ENCODE measurements at regions not wholly inside any gene's neighbourhood (a gene's known extent, or its start where the extent isn't known, plus 50 kb on each side); places are given as distances from the start of the nearest gene placed in this dataset.

DNA sequence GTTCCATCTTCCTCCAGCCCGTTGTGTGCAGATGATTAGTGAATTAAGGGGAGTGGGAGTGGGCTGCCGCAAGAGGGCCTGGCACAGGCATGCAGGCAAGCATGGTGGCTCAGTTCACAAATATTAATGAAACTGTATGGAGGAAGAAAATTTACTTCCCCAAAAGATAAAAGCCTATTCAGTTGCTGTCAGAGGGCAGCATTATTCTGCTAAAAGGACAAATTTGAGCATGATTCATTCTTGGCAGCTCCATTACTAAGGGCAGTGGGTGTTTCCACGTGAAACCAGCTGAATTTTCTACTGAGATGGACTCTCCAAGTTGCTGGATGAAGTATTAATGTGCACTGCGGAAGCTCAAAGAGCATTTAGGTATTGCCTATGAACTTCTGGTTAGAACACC, 90.9 kb upstream of the WDR11 start:
- no peaks in the 10 kb centered on the region for H4K20me1 ChIP-seq (ENCODE audit: insufficient read depth, low read length)
- no CpG with 5 or more reads among the region's 4 CpGs for WGBS (ENCODE audit: insufficient coverage)
- H3K9me3 Mint-ChIP-seq, result peaks cover 0 to 4% (median 0%) of the 10 kb centered on the region in 7 donors
- TF ChIP-seq, protein P1, sequence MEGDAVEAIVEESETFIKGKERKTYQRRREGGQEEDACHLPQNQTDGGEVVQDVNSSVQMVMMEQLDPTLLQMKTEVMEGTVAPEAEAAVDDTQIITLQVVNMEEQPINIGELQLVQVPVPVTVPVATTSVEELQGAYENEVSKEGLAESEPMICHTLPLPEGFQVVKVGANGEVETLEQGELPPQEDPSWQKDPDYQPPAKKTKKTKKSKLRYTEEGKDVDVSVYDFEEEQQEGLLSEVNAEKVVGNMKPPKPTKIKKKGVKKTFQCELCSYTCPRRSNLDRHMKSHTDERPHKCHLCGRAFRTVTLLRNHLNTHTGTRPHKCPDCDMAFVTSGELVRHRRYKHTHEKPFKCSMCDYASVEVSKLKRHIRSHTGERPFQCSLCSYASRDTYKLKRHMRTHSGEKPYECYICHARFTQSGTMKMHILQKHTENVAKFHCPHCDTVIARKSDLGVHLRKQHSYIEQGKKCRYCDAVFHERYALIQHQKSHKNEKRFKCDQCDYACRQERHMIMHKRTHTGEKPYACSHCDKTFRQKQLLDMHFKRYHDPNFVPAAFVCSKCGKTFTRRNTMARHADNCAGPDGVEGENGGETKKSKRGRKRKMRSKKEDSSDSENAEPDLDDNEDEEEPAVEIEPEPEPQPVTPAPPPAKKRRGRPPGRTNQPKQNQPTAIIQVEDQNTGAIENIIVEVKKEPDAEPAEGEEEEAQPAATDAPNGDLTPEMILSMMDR (IDR thresholded peaks at IDR 0.05), result no peak
- no peak overlapping the region for H3K4me3 ChIP-seq (replicated peaks in 1 of 3; ENCODE audit: low read depth in 2 of 3, low read length in 3 of 3)
- no peaks in the 10 kb centered on the region for H3K36me3 ChIP-seq (replicated peaks in 1 of 2; ENCODE audit: control insufficient read depth in 1 of 2, insufficient read depth in 2 of 2, low read length in 2 of 2)
- H3K79me2 ChIP-seq (ENCODE audit: insufficient read depth, low read length), result no peaks in the 10 kb centered on the region
- H3K4me3 Mint-ChIP-seq, result no peak overlapping the region
- no peaks in the 10 kb centered on the region for H3K27me3 ChIP-seq (ENCODE audit: control insufficient read depth in 2 of 2, insufficient read depth in 2 of 2, low read length in 2 of 2)
- no peak overlapping the region for H3K9ac ChIP-seq (ENCODE audit: insufficient read depth, low read length, poor library complexity, severe bottlenecking)
- peaks cover 14 to 16% of the 10 kb centered on the region in 2 donors for H3K4me1 ChIP-seq (ENCODE audit: control insufficient read depth in 1 of 2, insufficient read depth in 2 of 2, low read length in 2 of 2)
- intact Hi-C loops (cut with micrococcal nuclease), result no loop called here
- no peak overlapping the region for H3K4me2 ChIP-seq (replicated peaks; ENCODE audit: extremely low read depth, low read length, poor library complexity, severe bottlenecking)
- H3K27ac Mint-ChIP-seq, result peak overlapping the region; percentile 48 to 90 (median 77)
- peak overlapping the region; percentile 33 for H2AFZ ChIP-seq (ENCODE audit: insufficient read depth, low read depth, low read length, poor library complexity, severe bottlenecking)
- peaks cover 0 to 3% (median 2%) of the 10 kb centered on the region in 3 donors for H3K27me3 Mint-ChIP-seq (ENCODE audit: low read depth in 3 of 3)
- H3K4me1 Mint-ChIP-seq, result peaks cover 33% of the 10 kb centered on the region
- peak overlapping the region; percentile 38 to 74 for H3K27ac ChIP-seq (ENCODE audit: low read depth in 1 of 2, low read length in 2 of 2)
- H3K9me3 ChIP-seq (replicated peaks in 1 of 2; ENCODE audit: control insufficient read depth in 1 of 2, insufficient read depth in 1 of 2, low read length in 2 of 2), result no peaks in the 10 kb centered on the region
- DNase-seq, result peak; percentile 50 to 63 (median 52)
- peaks cover 0 to 4% of the 10 kb centered on the region in 2 donors for H3K36me3 Mint-ChIP-seq

DNA sequence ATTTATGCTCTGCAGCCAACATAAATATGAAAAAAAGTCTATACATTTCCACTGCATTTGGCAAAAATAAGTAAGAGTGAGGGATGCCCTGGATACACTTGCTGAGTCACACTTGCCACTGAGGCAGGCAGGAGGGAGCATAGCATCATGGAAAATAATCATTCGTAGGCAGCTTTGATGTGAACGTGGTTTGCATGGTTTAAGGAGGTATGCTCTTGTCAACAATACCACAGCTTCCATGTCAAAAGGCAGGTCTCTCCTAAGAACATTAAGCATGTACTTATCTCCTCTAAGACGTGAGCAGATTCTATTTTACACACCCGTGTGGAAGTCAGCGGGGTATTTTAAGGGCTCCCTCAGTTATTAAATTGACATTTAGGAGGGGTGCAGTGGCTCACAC, 89.2 kb upstream of the WDR11 start:
- H3K9me3 ChIP-seq (replicated peaks in 1 of 2; ENCODE audit: control insufficient read depth in 1 of 2, insufficient read depth in 1 of 2, low read length in 2 of 2), result no peaks in the 10 kb centered on the region
- TF ChIP-seq, protein P1 (IDR thresholded peaks at IDR 0.05), result no peak
- peaks cover 0 to 2% (median 1%) of the 10 kb centered on the region in 3 donors for H3K27me3 Mint-ChIP-seq (ENCODE audit: low read depth in 3 of 3)

More for the DNA sequence above, 89.2 kb upstream of the WDR11 start:
- Histone ChIP-seq H3K9ac (ENCODE audit: insufficient read depth, low read length, poor library complexity, severe bottlenecking) (no peak overlapping the region), H3K4me3 (replicated peaks in 1 of 3; ENCODE audit: low read depth in 2 of 3, low read length in 3 of 3) (no peak overlapping the region), H3K36me3 (replicated peaks in 1 of 2; ENCODE audit: control insufficient read depth in 1 of 2, insufficient read depth in 2 of 2, low read length in 2 of 2) (no peaks in the 10 kb centered on the region), H3K27ac (ENCODE audit: low read depth in 1 of 2, low read length in 2 of 2) (no peak overlapping the region), H3K27me3 (ENCODE audit: control insufficient read depth in 2 of 2, insufficient read depth in 2 of 2, low read length in 2 of 2) (no peaks in the 10 kb centered on the region), H2AFZ (ENCODE audit: insufficient read depth, low read depth, low read length, poor library complexity, severe bottlenecking) (no peak overlapping the region), H3K4me1 (ENCODE audit: control insufficient read depth in 1 of 2, insufficient read depth in 2 of 2, low read length in 2 of 2) (peaks cover 14 to 16% of the 10 kb centered on the region in 2 donors), H3K4me2 (replicated peaks; ENCODE audit: extremely low read depth, low read length, poor library complexity, severe bottlenecking) (no peak overlapping the region), H4K20me1 (ENCODE audit: insufficient read depth, low read length) (no peaks in the 10 kb centered on the region), H3K79me2 (ENCODE audit: insufficient read depth, low read length) (no peaks in the 10 kb centered on the region)
- Mint-ChIP-seq H3K9me3 (peaks cover 0 to 1% (median 0%) of the 10 kb centered on the region in 7 donors), H3K27ac (no peak overlapping the region), H3K36me3 (no peaks in the 10 kb centered on the region), H3K4me1 (peaks cover 32% of the 10 kb centered on the region), H3K4me3 (no peak overlapping the region)
- WGBS (ENCODE audit: insufficient coverage), result no CpG with 5 or more reads among the region's 5 CpGs
- no peak for DNase-seq
- intact Hi-C loops (cut with micrococcal nuclease), result no loop called here

Data from CD14-positive monocyte (primary cell).